ENCODE measurements at regions not wholly inside any gene's neighbourhood (a gene's known extent, or its start where the extent isn't known, plus 50 kb on each side); places are given as distances from the start of the nearest gene placed in this dataset.

DNA sequence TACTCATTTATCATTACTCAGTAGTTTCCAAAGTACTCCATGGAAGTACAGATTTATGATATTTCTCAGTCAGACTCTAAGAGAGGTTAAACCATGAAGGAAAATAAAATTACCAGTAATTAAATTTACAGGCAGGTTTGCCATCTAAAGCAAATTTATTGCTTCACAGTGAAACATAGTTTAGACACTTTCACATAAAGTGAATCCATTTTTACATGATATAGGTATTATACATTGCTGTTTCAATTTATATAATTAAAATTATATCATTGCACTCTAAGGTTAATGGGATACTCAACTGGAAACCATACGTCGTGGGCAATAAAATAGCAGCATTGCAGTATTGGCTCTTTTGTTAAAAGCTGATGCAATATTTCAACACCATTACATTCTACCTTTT lies 202.8 kb downstream of the SLIT2 start (continued):
- TF ChIP-seq ZNF343 (CRISPR knock-in tag; IDR thresholded peaks at IDR 0.05) = no peak
- no peak for TF ChIP-seq SP5 (CRISPR knock-in tag; IDR thresholded peaks at IDR 0.05; ENCODE audit: borderline replicate concordance, low read depth)
- no peak for TF ChIP-seq ZNF33B (CRISPR knock-in tag; IDR thresholded peaks at IDR 0.05)
- TF ChIP-seq ELF4 (CRISPR knock-in tag; IDR thresholded peaks at IDR 0.05; ENCODE audit: borderline replicate concordance) = no peak
- no peak for TF ChIP-seq ASH2L (IDR thresholded peaks at IDR 0.05; ENCODE audit: insufficient read length, low read depth, low read length)
- TF ChIP-seq, protein P1, sequence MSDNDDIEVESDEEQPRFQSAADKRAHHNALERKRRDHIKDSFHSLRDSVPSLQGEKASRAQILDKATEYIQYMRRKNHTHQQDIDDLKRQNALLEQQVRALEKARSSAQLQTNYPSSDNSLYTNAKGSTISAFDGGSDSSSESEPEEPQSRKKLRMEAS (IDR thresholded peaks at IDR 0.05) = no peak
- TF ChIP-seq ZNF816 (CRISPR knock-in tag; IDR thresholded peaks at IDR 0.05; ENCODE audit: borderline replicate concordance) = no peak
- TF ChIP-seq, protein P2, sequence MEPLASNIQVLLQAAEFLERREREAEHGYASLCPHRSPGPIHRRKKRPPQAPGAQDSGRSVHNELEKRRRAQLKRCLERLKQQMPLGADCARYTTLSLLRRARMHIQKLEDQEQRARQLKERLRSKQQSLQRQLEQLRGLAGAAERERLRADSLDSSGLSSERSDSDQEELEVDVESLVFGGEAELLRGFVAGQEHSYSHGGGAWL (CRISPR knock-in tag; IDR thresholded peaks at IDR 0.05) = no peak

DNA sequence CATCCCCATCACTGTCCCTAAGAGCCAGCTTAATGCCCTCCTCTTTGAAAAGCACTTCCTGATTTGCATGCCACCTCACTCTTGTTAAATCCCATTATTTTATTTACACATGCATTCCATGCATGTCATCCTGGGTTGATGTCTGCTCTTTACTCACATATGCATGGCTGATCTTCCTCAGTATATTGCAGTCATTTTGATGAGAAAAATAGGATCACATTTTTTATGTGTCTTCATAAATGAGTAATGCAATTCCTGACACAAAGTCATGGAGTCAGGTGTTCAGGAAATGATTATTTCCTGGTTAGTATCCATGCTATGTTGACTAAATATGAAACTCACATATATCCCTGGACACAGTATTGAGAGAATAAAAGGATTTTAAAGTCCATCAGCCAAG lies 204.7 kb downstream of the SLIT2 start:
- FAIRE-seq = no peak
- in situ Hi-C loops (cut with HindIII; ENCODE audit: extremely low pct_ligation_motif_present, low pct_unique_long_range_greater_than_20kb) = no loop called here
- POLR2A ChIA-PET = no interaction called here

More for the DNA sequence above, 204.7 kb downstream of the SLIT2 start:
- Histone ChIP-seq H3K27ac (ENCODE audit: extremely low read length, insufficient read depth, low read length) (no peak overlapping the region), H2AFZ (ENCODE audit: low read length) (no peak overlapping the region), H3K36me3 (replicated peaks in 1 of 2; ENCODE audit: control insufficient read depth in 1 of 2, insufficient read depth in 2 of 2, low read length in 2 of 2) (no peaks in the 10 kb centered on the region), H4K20me1 (ENCODE audit: insufficient read depth, low read length) (no peaks in the 10 kb centered on the region), H3K9me3 (ENCODE audit: low read length) (no peaks in the 10 kb centered on the region), H3K4me3 (replicated peaks in 1 of 3; ENCODE audit: insufficient read depth in 1 of 3, low read depth in 2 of 3, low read length in 3 of 3) (no peak overlapping the region), H3K4me2 (ENCODE audit: low read depth, low read length) (no peak overlapping the region), H3K27me3 (ENCODE audit: control insufficient read depth in 1 of 2, insufficient read depth in 2 of 2, low read length in 2 of 2) (no peaks in the 10 kb centered on the region), H3K79me2 (ENCODE audit: insufficient read depth, low read length) (no peaks in the 10 kb centered on the region), H3K9ac (ENCODE audit: insufficient read depth, low read depth, low read length) (no peak overlapping the region), H3K4me1 (ENCODE audit: insufficient read depth, low read length) (no peaks in the 10 kb centered on the region)
- TF ChIP-seq MIER3 (CRISPR knock-in tag; IDR thresholded peaks at IDR 0.05; ENCODE audit: borderline replicate concordance) (no peak), ZNF713 (CRISPR knock-in tag; IDR thresholded peaks at IDR 0.05) (no peak), ISX (CRISPR knock-in tag; conservative IDR thresholded peaks at IDR 0.05) (no peak), SSRP1 (CRISPR knock-in tag; IDR thresholded peaks at IDR 0.05) (no peak), AGO1 (IDR thresholded peaks at IDR 0.05; ENCODE audit: low read depth, low read length, poor library complexity, severe bottlenecking) (no peak), FOXP1 (IDR thresholded peaks at IDR 0.05) (no peak), FOXP1 (CRISPR knock-in tag; IDR thresholded peaks at IDR 0.05) (no peak), SALL1 (CRISPR knock-in tag; IDR thresholded peaks at IDR 0.05) (no peak)
- TF ChIP-seq, protein P3, sequence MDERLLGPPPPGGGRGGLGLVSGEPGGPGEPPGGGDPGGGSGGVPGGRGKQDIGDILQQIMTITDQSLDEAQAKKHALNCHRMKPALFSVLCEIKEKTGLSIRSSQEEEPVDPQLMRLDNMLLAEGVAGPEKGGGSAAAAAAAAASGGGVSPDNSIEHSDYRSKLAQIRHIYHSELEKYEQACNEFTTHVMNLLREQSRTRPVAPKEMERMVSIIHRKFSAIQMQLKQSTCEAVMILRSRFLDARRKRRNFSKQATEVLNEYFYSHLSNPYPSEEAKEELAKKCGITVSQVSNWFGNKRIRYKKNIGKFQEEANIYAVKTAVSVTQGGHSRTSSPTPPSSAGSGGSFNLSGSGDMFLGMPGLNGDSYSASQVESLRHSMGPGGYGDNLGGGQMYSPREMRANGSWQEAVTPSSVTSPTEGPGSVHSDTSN (CRISPR knock-in tag; IDR thresholded peaks at IDR 0.05) = no peak
- intact Hi-C loops (cut with micrococcal nuclease; ENCODE audit: unreplicated experiment) = no loop called here
- CTCF ChIA-PET (ENCODE audit: low intra/inter-chr PET ratio, low total read pairs) = no interaction called here
- DNase-seq (ENCODE audit: low spot score) (no peak), ATAC-seq (no peak)
- BruUV-seq (replicated peaks) = no TSS peak
